H1 (cell line): ENCODE measurements at regions not wholly inside any gene's neighbourhood (a gene's known extent, or its start where the extent isn't known, plus 50 kb on each side); places are given as distances from the start of the nearest gene placed in this dataset.

Experiments used
- CREB1 ChIP-seq: IDR thresholded peaks from 2 replicates; pipeline ENCODE4 v1.6.1; 2012; ENCODE audit warnings: inconsistent platforms
- EP300 ChIP-seq, 2 experiments: IDR thresholded peaks; 1 replicate in 1 of 2; 2 replicates in 1 of 2; pipeline ENCODE4 v1.6.1; 2011 to 2012; ENCODE audit warnings: low read depth in 2 of 2, low read length in 2 of 2, mild to moderate bottlenecking in 2 of 2, borderline replicate concordance in 1 of 2, inconsistent platforms in 1 of 2, moderate library complexity in 1 of 2
- TBP ChIP-seq: IDR thresholded peaks from 2 replicates; pipeline ENCODE4 v1.6.1; 2011; ENCODE audit warnings: low read depth, low read length, improper control_type of control experiment
- USF2 ChIP-seq: IDR thresholded peaks from 2 replicates; pipeline ENCODE4 v1.6.1; 2011; ENCODE audit warnings: low read length, improper control_type of control experiment

GRCh38 chr2:16716944-16717343, 51.3 kb upstream of the CYRIA start (continued):
- TF ChIP-seq TBP (no peak), USF2 (no peak), CREB1 (no peak), EP300 (IDR thresholded peaks at IDR 0.05; ENCODE audit: borderline replicate concordance in 1 of 2, low read depth in 2 of 2, low read length in 2 of 2) (no peak)
